ENCODE measurements at regions not wholly inside any gene's neighbourhood (a gene's known extent, or its start where the extent isn't known, plus 50 kb on each side); places are given as distances from the start of the nearest gene placed in this dataset.

GRCh38 chr13:89571676-89572075 lies 1775.8 kb upstream of the MIR17HG start:
- Histone ChIP-seq H3K36me3 (ENCODE audit: insufficient read depth, low read depth, low read length) (no peaks in the 10 kb centered on the region), H3K4me1 (ENCODE audit: insufficient read depth, low read length) (no peaks in the 10 kb centered on the region), H3K9ac (ENCODE audit: low read depth, low read length) (no peak overlapping the region), H3K27ac (ENCODE audit: low read length) (no peak overlapping the region), H3K9me3 (ENCODE audit: insufficient read depth, low read depth, low read length) (peaks cover 23% of the 10 kb centered on the region), H3K27me3 (ENCODE audit: insufficient read depth, low read length) (no peaks in the 10 kb centered on the region), H3K4me3 (ENCODE audit: low read length) (no peak overlapping the region)

- Histone ChIP-seq H3K4me3 (ENCODE audit: low read length) (no peak overlapping the region), H3K9ac (ENCODE audit: low read depth, low read length) (no peak overlapping the region), H3K27me3 (ENCODE audit: insufficient read depth, low read length) (no peaks in the 10 kb centered on the region), H3K9me3 (ENCODE audit: insufficient read depth, low read depth, low read length) (peaks cover 23% of the 10 kb centered on the region), H3K27ac (ENCODE audit: low read length) (no peak overlapping the region), H3K36me3 (ENCODE audit: insufficient read depth, low read depth, low read length) (no peaks in the 10 kb centered on the region), H3K4me1 (ENCODE audit: insufficient read depth, low read length) (no peaks in the 10 kb centered on the region)
These were observed 1773.4 kb upstream of the MIR17HG start for GRCh38 chr13:89574077-89574476.

GRCh38 chr13:89577301-89577700 lies 1770.2 kb upstream of the MIR17HG start:
- no peaks in the 10 kb centered on the region for H3K36me3 ChIP-seq (ENCODE audit: insufficient read depth, low read depth, low read length)
- H3K4me1 ChIP-seq (ENCODE audit: insufficient read depth, low read length), result no peaks in the 10 kb centered on the region

GRCh38 chr13:89584058-89584620 lies 1763.3 kb upstream of the MIR17HG start:
- no peaks in the 10 kb centered on the region for H3K4me1 ChIP-seq (ENCODE audit: insufficient read depth, low read length)
- no peak overlapping the region for H3K27ac ChIP-seq (ENCODE audit: low read length)
- H3K9me3 ChIP-seq (ENCODE audit: insufficient read depth, low read depth, low read length), result no peaks in the 10 kb centered on the region
- no peaks in the 10 kb centered on the region for H3K36me3 ChIP-seq (ENCODE audit: insufficient read depth, low read depth, low read length)
- no peak overlapping the region for H3K9ac ChIP-seq (ENCODE audit: low read depth, low read length)
- H3K4me3 ChIP-seq (ENCODE audit: low read length), result no peak overlapping the region
- no peaks in the 10 kb centered on the region for H3K27me3 ChIP-seq (ENCODE audit: insufficient read depth, low read length)

More at GRCh38 chr13:89577301-89577700, 1770.2 kb upstream of the MIR17HG start:
- H3K9me3 ChIP-seq (ENCODE audit: insufficient read depth, low read depth, low read length), result 0 out of 2 replicates have a peak, but pooled peaks cover 2% of the 10 kb centered on the region
- H3K9ac ChIP-seq (ENCODE audit: low read depth, low read length), result no peak overlapping the region
- no peak overlapping the region for H3K27ac ChIP-seq (ENCODE audit: low read length)
- no peak overlapping the region for H3K4me3 ChIP-seq (ENCODE audit: low read length)
- H3K27me3 ChIP-seq (ENCODE audit: insufficient read depth, low read length), result no peaks in the 10 kb centered on the region

- Histone ChIP-seq H3K27me3 (ENCODE audit: insufficient read depth, low read length) (no peaks in the 10 kb centered on the region), H3K4me3 (ENCODE audit: low read length) (no peak overlapping the region), H3K4me1 (ENCODE audit: insufficient read depth, low read length) (no peaks in the 10 kb centered on the region), H3K36me3 (ENCODE audit: insufficient read depth, low read depth, low read length) (no peaks in the 10 kb centered on the region), H3K9ac (ENCODE audit: low read depth, low read length) (no peak overlapping the region), H3K9me3 (ENCODE audit: insufficient read depth, low read depth, low read length) (peaks cover 12% of the 10 kb centered on the region; the same call in 1 of the 2 replicates), H3K27ac (ENCODE audit: low read length) (no peak overlapping the region)
These were observed 1744.8 kb upstream of the MIR17HG start for GRCh38 chr13:89602655-89603054.

- H3K36me3 ChIP-seq (ENCODE audit: insufficient read depth, low read depth, low read length), result no peaks in the 10 kb centered on the region
- no peaks in the 10 kb centered on the region for H3K4me1 ChIP-seq (ENCODE audit: insufficient read depth, low read length)
- no peak overlapping the region for H3K27ac ChIP-seq (ENCODE audit: low read length)
- no peak overlapping the region for H3K4me3 ChIP-seq (ENCODE audit: low read length)
- no peaks in the 10 kb centered on the region for H3K27me3 ChIP-seq (ENCODE audit: insufficient read depth, low read length)
- no peak overlapping the region for H3K9ac ChIP-seq (ENCODE audit: low read depth, low read length)
- peaks cover 12% of the 10 kb centered on the region; the same call in 1 of the 2 replicates for H3K9me3 ChIP-seq (ENCODE audit: insufficient read depth, low read depth, low read length)
These were observed 1744.3 kb upstream of the MIR17HG start for GRCh38 chr13:89603187-89603586.

- H3K27me3 ChIP-seq (ENCODE audit: insufficient read depth, low read length), result no peaks in the 10 kb centered on the region
- H3K36me3 ChIP-seq (ENCODE audit: insufficient read depth, low read depth, low read length), result no peaks in the 10 kb centered on the region
- H3K9ac ChIP-seq (ENCODE audit: low read depth, low read length), result no peak overlapping the region
- H3K4me1 ChIP-seq (ENCODE audit: insufficient read depth, low read length), result no peaks in the 10 kb centered on the region
- H3K27ac ChIP-seq (ENCODE audit: low read length), result no peak overlapping the region
- peaks cover 12% of the 10 kb centered on the region; the same call in 1 of the 2 replicates for H3K9me3 ChIP-seq (ENCODE audit: insufficient read depth, low read depth, low read length)
- H3K4me3 ChIP-seq (ENCODE audit: low read length), result no peak overlapping the region
These were observed 1738.2 kb upstream of the MIR17HG start for GRCh38 chr13:89609318-89609717.

GRCh38 chr13:89610331-89610730 lies 1737.2 kb upstream of the MIR17HG start:
- no peaks in the 10 kb centered on the region for H3K36me3 ChIP-seq (ENCODE audit: insufficient read depth, low read depth, low read length)
- H3K4me3 ChIP-seq (ENCODE audit: low read length), result no peak overlapping the region
- H3K27ac ChIP-seq (ENCODE audit: low read length), result no peak overlapping the region
- no peak overlapping the region for H3K9ac ChIP-seq (ENCODE audit: low read depth, low read length)
- peaks cover 12% of the 10 kb centered on the region; the same call in 1 of the 2 replicates for H3K9me3 ChIP-seq (ENCODE audit: insufficient read depth, low read depth, low read length)
- H3K27me3 ChIP-seq (ENCODE audit: insufficient read depth, low read length), result no peaks in the 10 kb centered on the region
- no peaks in the 10 kb centered on the region for H3K4me1 ChIP-seq (ENCODE audit: insufficient read depth, low read length)

- H3K4me1 ChIP-seq (ENCODE audit: insufficient read depth, low read length), result no peaks in the 10 kb centered on the region
- H3K4me3 ChIP-seq (ENCODE audit: low read length), result no peak overlapping the region
- no peak overlapping the region for H3K9ac ChIP-seq (ENCODE audit: low read depth, low read length)
- H3K27ac ChIP-seq (ENCODE audit: low read length), result no peak overlapping the region
- H3K36me3 ChIP-seq (ENCODE audit: insufficient read depth, low read depth, low read length), result no peaks in the 10 kb centered on the region
- peaks cover 10% of the 10 kb centered on the region; the same call in 1 of the 2 replicates for H3K9me3 ChIP-seq (ENCODE audit: insufficient read depth, low read depth, low read length)
- H3K27me3 ChIP-seq (ENCODE audit: insufficient read depth, low read length), result no peaks in the 10 kb centered on the region
These were observed 1736.6 kb upstream of the MIR17HG start for GRCh38 chr13:89610881-89611280.

- Histone ChIP-seq H3K36me3 (ENCODE audit: insufficient read depth, low read depth, low read length) (no peaks in the 10 kb centered on the region), H3K9ac (ENCODE audit: low read depth, low read length) (no peak overlapping the region), H3K9me3 (ENCODE audit: insufficient read depth, low read depth, low read length) (no peaks in the 10 kb centered on the region), H3K4me1 (ENCODE audit: insufficient read depth, low read length) (no peaks in the 10 kb centered on the region), H3K27ac (ENCODE audit: low read length) (no peak overlapping the region), H3K4me3 (ENCODE audit: low read length) (no peak overlapping the region), H3K27me3 (ENCODE audit: insufficient read depth, low read length) (no peaks in the 10 kb centered on the region)
These were observed 1719.5 kb upstream of the MIR17HG start for GRCh38 chr13:89627996-89628395.

- Histone ChIP-seq H3K27me3 (ENCODE audit: insufficient read depth, low read length) (no peaks in the 10 kb centered on the region), H3K9ac (ENCODE audit: low read depth, low read length) (no peak overlapping the region), H3K27ac (ENCODE audit: low read length) (no peak overlapping the region), H3K4me1 (ENCODE audit: insufficient read depth, low read length) (no peaks in the 10 kb centered on the region), H3K9me3 (ENCODE audit: insufficient read depth, low read depth, low read length) (no peaks in the 10 kb centered on the region), H3K4me3 (ENCODE audit: low read length) (no peak overlapping the region), H3K36me3 (ENCODE audit: insufficient read depth, low read depth, low read length) (no peaks in the 10 kb centered on the region)
These were observed 1718.9 kb upstream of the MIR17HG start for GRCh38 chr13:89628567-89628966.

GRCh38 chr13:89650226-89650625 lies 1697.3 kb upstream of the MIR17HG start:
- no peaks in the 10 kb centered on the region for H3K27me3 ChIP-seq (ENCODE audit: insufficient read depth, low read length)
- H3K9me3 ChIP-seq (ENCODE audit: insufficient read depth, low read depth, low read length), result peaks cover 6% of the 10 kb centered on the region; the same call in 1 of the 2 replicates
- H3K9ac ChIP-seq (ENCODE audit: low read depth, low read length), result no peak overlapping the region
- H3K4me3 ChIP-seq (ENCODE audit: low read length), result no peak overlapping the region
- no peak overlapping the region for H3K27ac ChIP-seq (ENCODE audit: low read length)
- H3K4me1 ChIP-seq (ENCODE audit: insufficient read depth, low read length), result no peaks in the 10 kb centered on the region
- no peaks in the 10 kb centered on the region for H3K36me3 ChIP-seq (ENCODE audit: insufficient read depth, low read depth, low read length)
